ENCODE measurements at regions not wholly inside any gene's neighbourhood (a gene's known extent, or its start where the extent isn't known, plus 50 kb on each side); places are given as distances from the start of the nearest gene placed in this dataset.

GRCh38 chr3:104547031-104547430 lies 819.7 kb upstream of the ALCAM start:
- no peak overlapping the region for H3K9ac ChIP-seq (ENCODE audit: insufficient read length, low read depth)
- peaks cover 28% of the 10 kb centered on the region; the same call in 1 of the 2 replicates for H3K9me3 ChIP-seq (ENCODE audit: insufficient read depth, low read length)
- no peaks in the 10 kb centered on the region for H3K4me1 ChIP-seq (ENCODE audit: insufficient read depth, insufficient read length)
- no peaks in the 10 kb centered on the region for H3K27me3 ChIP-seq (ENCODE audit: insufficient read depth, insufficient read length)
- no peak for DNase-seq (ENCODE audit: low read depth, low spot score)
- TF ChIP-seq ZNF274 (IDR thresholded peaks at IDR 0.05; ENCODE audit: low read depth, low read length) (no peak), SUZ12 (IDR thresholded peaks at IDR 0.05; ENCODE audit: extremely low read depth, insufficient read depth, insufficient read length) (no peak), YY1 (IDR thresholded peaks at IDR 0.05; ENCODE audit: insufficient read depth, insufficient read length) (no peak)
- H3K36me3 ChIP-seq (ENCODE audit: insufficient read depth, insufficient read length, low read length): no peaks in the 10 kb centered on the region
- no peak overlapping the region for H3K4me3 ChIP-seq (ENCODE audit: insufficient read length, low read depth)

- no peak for DNase-seq (ENCODE audit: low read depth, low spot score)
- Histone ChIP-seq H3K36me3 (ENCODE audit: insufficient read depth, insufficient read length, low read length) (no peaks in the 10 kb centered on the region), H3K9me3 (ENCODE audit: insufficient read depth, low read length) (peaks cover 28% of the 10 kb centered on the region; the same call in 1 of the 2 replicates), H3K27me3 (ENCODE audit: insufficient read depth, insufficient read length) (no peaks in the 10 kb centered on the region), H3K4me1 (ENCODE audit: insufficient read depth, insufficient read length) (no peaks in the 10 kb centered on the region), H3K9ac (ENCODE audit: insufficient read length, low read depth) (no peak overlapping the region), H3K4me3 (ENCODE audit: insufficient read length, low read depth) (no peak overlapping the region)
- TF ChIP-seq SUZ12 (IDR thresholded peaks at IDR 0.05; ENCODE audit: extremely low read depth, insufficient read depth, insufficient read length): no peak
- no peak for TF ChIP-seq YY1 (IDR thresholded peaks at IDR 0.05; ENCODE audit: insufficient read depth, insufficient read length)
- TF ChIP-seq ZNF274 (IDR thresholded peaks at IDR 0.05; ENCODE audit: low read depth, low read length): no peak
Observed at GRCh38 chr3:104548401-104548800, 818.3 kb upstream of the ALCAM start.

- Histone ChIP-seq H3K27me3 (ENCODE audit: insufficient read depth, insufficient read length) (no peaks in the 10 kb centered on the region), H3K9me3 (ENCODE audit: insufficient read depth, low read length) (peaks cover 28% of the 10 kb centered on the region; the same call in 1 of the 2 replicates), H3K4me1 (ENCODE audit: insufficient read depth, insufficient read length) (no peaks in the 10 kb centered on the region), H3K9ac (ENCODE audit: insufficient read length, low read depth) (no peak overlapping the region), H3K4me3 (ENCODE audit: insufficient read length, low read depth) (no peak overlapping the region), H3K36me3 (ENCODE audit: insufficient read depth, insufficient read length, low read length) (no peaks in the 10 kb centered on the region)
- TF ChIP-seq ZNF274 (IDR thresholded peaks at IDR 0.05; ENCODE audit: low read depth, low read length): no peak
- TF ChIP-seq SUZ12 (IDR thresholded peaks at IDR 0.05; ENCODE audit: extremely low read depth, insufficient read depth, insufficient read length): no peak
- no peak for TF ChIP-seq YY1 (IDR thresholded peaks at IDR 0.05; ENCODE audit: insufficient read depth, insufficient read length)
- no peak for DNase-seq (ENCODE audit: low read depth, low spot score)
Observed at GRCh38 chr3:104549099-104549714, 817.5 kb upstream of the ALCAM start.

- no peaks in the 10 kb centered on the region for H3K4me1 ChIP-seq (ENCODE audit: insufficient read depth, insufficient read length)
- H3K9ac ChIP-seq (ENCODE audit: insufficient read length, low read depth): no peak overlapping the region
- no peaks in the 10 kb centered on the region for H3K36me3 ChIP-seq (ENCODE audit: insufficient read depth, insufficient read length, low read length)
- no peak for DNase-seq (ENCODE audit: low read depth, low spot score)
- H3K4me3 ChIP-seq (ENCODE audit: insufficient read length, low read depth): no peak overlapping the region
- no peaks in the 10 kb centered on the region for H3K27me3 ChIP-seq (ENCODE audit: insufficient read depth, insufficient read length)
- peaks cover 7% of the 10 kb centered on the region; the same call in 1 of the 2 replicates for H3K9me3 ChIP-seq (ENCODE audit: insufficient read depth, low read length)
- no peak for TF ChIP-seq YY1 (IDR thresholded peaks at IDR 0.05; ENCODE audit: insufficient read depth, insufficient read length)
- no peak for TF ChIP-seq SUZ12 (IDR thresholded peaks at IDR 0.05; ENCODE audit: extremely low read depth, insufficient read depth, insufficient read length)
- no peak for TF ChIP-seq ZNF274 (IDR thresholded peaks at IDR 0.05; ENCODE audit: low read depth, low read length)
Observed at GRCh38 chr3:104553121-104553520, 813.6 kb upstream of the ALCAM start.

GRCh38 chr3:104554425-104554824 lies 812.3 kb upstream of the ALCAM start:
- no peaks in the 10 kb centered on the region for H3K4me1 ChIP-seq (ENCODE audit: insufficient read depth, insufficient read length)
- H3K27me3 ChIP-seq (ENCODE audit: insufficient read depth, insufficient read length): no peaks in the 10 kb centered on the region
- TF ChIP-seq YY1 (IDR thresholded peaks at IDR 0.05; ENCODE audit: insufficient read depth, insufficient read length): no peak
- TF ChIP-seq SUZ12 (IDR thresholded peaks at IDR 0.05; ENCODE audit: extremely low read depth, insufficient read depth, insufficient read length): no peak
- TF ChIP-seq ZNF274 (IDR thresholded peaks at IDR 0.05; ENCODE audit: low read depth, low read length): no peak
- H3K4me3 ChIP-seq (ENCODE audit: insufficient read length, low read depth): no peak overlapping the region
- H3K9me3 ChIP-seq (ENCODE audit: insufficient read depth, low read length): no peaks in the 10 kb centered on the region
- H3K9ac ChIP-seq (ENCODE audit: insufficient read length, low read depth): no peak overlapping the region
- no peak for DNase-seq (ENCODE audit: low read depth, low spot score)
- H3K36me3 ChIP-seq (ENCODE audit: insufficient read depth, insufficient read length, low read length): no peaks in the 10 kb centered on the region

GRCh38 chr3:104555728-104556127 lies 811.0 kb upstream of the ALCAM start:
- no peak overlapping the region for H3K9ac ChIP-seq (ENCODE audit: insufficient read length, low read depth)
- no peak overlapping the region for H3K4me3 ChIP-seq (ENCODE audit: insufficient read length, low read depth)
- H3K36me3 ChIP-seq (ENCODE audit: insufficient read depth, insufficient read length, low read length): no peaks in the 10 kb centered on the region
- DNase-seq (ENCODE audit: low read depth, low spot score): no peak
- no peaks in the 10 kb centered on the region for H3K9me3 ChIP-seq (ENCODE audit: insufficient read depth, low read length)
- no peaks in the 10 kb centered on the region for H3K27me3 ChIP-seq (ENCODE audit: insufficient read depth, insufficient read length)
- no peaks in the 10 kb centered on the region for H3K4me1 ChIP-seq (ENCODE audit: insufficient read depth, insufficient read length)
- TF ChIP-seq ZNF274 (IDR thresholded peaks at IDR 0.05; ENCODE audit: low read depth, low read length): no peak
- no peak for TF ChIP-seq YY1 (IDR thresholded peaks at IDR 0.05; ENCODE audit: insufficient read depth, insufficient read length)

- H3K36me3 ChIP-seq (ENCODE audit: insufficient read depth, insufficient read length, low read length): no peaks in the 10 kb centered on the region
- H3K9ac ChIP-seq (ENCODE audit: insufficient read length, low read depth): no peak overlapping the region
- H3K4me1 ChIP-seq (ENCODE audit: insufficient read depth, insufficient read length): no peaks in the 10 kb centered on the region
- TF ChIP-seq ZNF274 (IDR thresholded peaks at IDR 0.05; ENCODE audit: low read depth, low read length): no peak
- no peak for TF ChIP-seq SUZ12 (IDR thresholded peaks at IDR 0.05; ENCODE audit: extremely low read depth, insufficient read depth, insufficient read length)
- no peak for TF ChIP-seq YY1 (IDR thresholded peaks at IDR 0.05; ENCODE audit: insufficient read depth, insufficient read length)
- no peaks in the 10 kb centered on the region for H3K27me3 ChIP-seq (ENCODE audit: insufficient read depth, insufficient read length)
- no peak for DNase-seq (ENCODE audit: low read depth, low spot score)
- H3K4me3 ChIP-seq (ENCODE audit: insufficient read length, low read depth): no peak overlapping the region
- H3K9me3 ChIP-seq (ENCODE audit: insufficient read depth, low read length): no peaks in the 10 kb centered on the region
Observed at GRCh38 chr3:104556372-104557078, 810.2 kb upstream of the ALCAM start.
